Liver (tissue), 3 donors: ENCODE measurements at regions not wholly inside any gene's neighbourhood (a gene's known extent, or its start where the extent isn't known, plus 50 kb on each side); places are given as distances from the start of the nearest gene placed in this dataset.

Experiments
- EGR1 ChIP-seq, 2 donors: IDR thresholded peaks; 2 replicates each; pipeline ENCODE4 v1.6.1; 2016 to 2018; ENCODE audit warnings: antibody characterized with exemption in 2 of 2, low read depth in 2 of 2
- FOXA1 ChIP-seq: IDR thresholded peaks from 2 replicates; pipeline ENCODE4 v1.6.1; 2016; ENCODE audit warnings: antibody characterized with exemption
- HNF4A ChIP-seq, 2 donors: conservative IDR thresholded peaks; 2 replicates each; pipeline ENCODE4 v1.6.1; 2016; ENCODE audit warnings: antibody characterized with exemption in 2 of 2, mild to moderate bottlenecking in 2 of 2
- JUND ChIP-seq, 2 donors: IDR thresholded peaks; 2 replicates each; pipeline ENCODE4 v1.6.1; 2016; ENCODE audit warnings: antibody characterized with exemption in 2 of 2
- MAX ChIP-seq: IDR thresholded peaks from 2 replicates; pipeline ENCODE4 v1.6.1; 2016; ENCODE audit warnings: antibody characterized with exemption
- NR2F2 ChIP-seq: IDR thresholded peaks from 2 replicates; pipeline ENCODE4 v1.6.1; 2016; ENCODE audit warnings: antibody characterized with exemption
- RAD21 ChIP-seq, 2 donors: IDR thresholded peaks; 2 replicates each; pipeline ENCODE4 v1.6.1; 2016; ENCODE audit warnings: antibody characterized with exemption in 2 of 2, mild to moderate bottlenecking in 2 of 2
- SP1 ChIP-seq: IDR thresholded peaks from 2 replicates; pipeline ENCODE4 v1.6.1; 2018; ENCODE audit warnings: antibody characterized with exemption, mild to moderate bottlenecking
- TAF1 ChIP-seq: conservative IDR thresholded peaks from 2 replicates; pipeline ENCODE4 v1.6.1; 2016; ENCODE audit warnings: antibody characterized with exemption, mild to moderate bottlenecking
- YY1 ChIP-seq: IDR thresholded peaks from 2 replicates; pipeline ENCODE4 v1.6.1; 2016; ENCODE audit warnings: antibody characterized with exemption, mild to moderate bottlenecking
- TF ChIP-seq, protein P1 (sequence below): IDR thresholded peaks from 2 replicates; pipeline ENCODE4 v1.6.1; 2016; ENCODE audit warnings: antibody characterized with exemption, mild to moderate bottlenecking
- TF ChIP-seq, protein P2 (sequence below): fragments of 150-350 bp; IDR thresholded peaks from 2 replicates; pipeline ENCODE4 v1.5.1; 2017; ENCODE audit warnings: improper control_type of control experiment, low read depth, low read length; ENCODE audit not compliant: missing input control
- TF ChIP-seq, protein P3 (sequence below): IDR thresholded peaks from 2 replicates; pipeline ENCODE4 v1.6.1; 2016; ENCODE audit warnings: antibody characterized with exemption
- donor health status: healthy.
- donor health status: healthy.

- TF ChIP-seq, protein P1, sequence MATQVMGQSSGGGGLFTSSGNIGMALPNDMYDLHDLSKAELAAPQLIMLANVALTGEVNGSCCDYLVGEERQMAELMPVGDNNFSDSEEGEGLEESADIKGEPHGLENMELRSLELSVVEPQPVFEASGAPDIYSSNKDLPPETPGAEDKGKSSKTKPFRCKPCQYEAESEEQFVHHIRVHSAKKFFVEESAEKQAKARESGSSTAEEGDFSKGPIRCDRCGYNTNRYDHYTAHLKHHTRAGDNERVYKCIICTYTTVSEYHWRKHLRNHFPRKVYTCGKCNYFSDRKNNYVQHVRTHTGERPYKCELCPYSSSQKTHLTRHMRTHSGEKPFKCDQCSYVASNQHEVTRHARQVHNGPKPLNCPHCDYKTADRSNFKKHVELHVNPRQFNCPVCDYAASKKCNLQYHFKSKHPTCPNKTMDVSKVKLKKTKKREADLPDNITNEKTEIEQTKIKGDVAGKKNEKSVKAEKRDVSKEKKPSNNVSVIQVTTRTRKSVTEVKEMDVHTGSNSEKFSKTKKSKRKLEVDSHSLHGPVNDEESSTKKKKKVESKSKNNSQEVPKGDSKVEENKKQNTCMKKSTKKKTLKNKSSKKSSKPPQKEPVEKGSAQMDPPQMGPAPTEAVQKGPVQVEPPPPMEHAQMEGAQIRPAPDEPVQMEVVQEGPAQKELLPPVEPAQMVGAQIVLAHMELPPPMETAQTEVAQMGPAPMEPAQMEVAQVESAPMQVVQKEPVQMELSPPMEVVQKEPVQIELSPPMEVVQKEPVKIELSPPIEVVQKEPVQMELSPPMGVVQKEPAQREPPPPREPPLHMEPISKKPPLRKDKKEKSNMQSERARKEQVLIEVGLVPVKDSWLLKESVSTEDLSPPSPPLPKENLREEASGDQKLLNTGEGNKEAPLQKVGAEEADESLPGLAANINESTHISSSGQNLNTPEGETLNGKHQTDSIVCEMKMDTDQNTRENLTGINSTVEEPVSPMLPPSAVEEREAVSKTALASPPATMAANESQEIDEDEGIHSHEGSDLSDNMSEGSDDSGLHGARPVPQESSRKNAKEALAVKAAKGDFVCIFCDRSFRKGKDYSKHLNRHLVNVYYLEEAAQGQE, result no peak
- TF ChIP-seq, protein P2, sequence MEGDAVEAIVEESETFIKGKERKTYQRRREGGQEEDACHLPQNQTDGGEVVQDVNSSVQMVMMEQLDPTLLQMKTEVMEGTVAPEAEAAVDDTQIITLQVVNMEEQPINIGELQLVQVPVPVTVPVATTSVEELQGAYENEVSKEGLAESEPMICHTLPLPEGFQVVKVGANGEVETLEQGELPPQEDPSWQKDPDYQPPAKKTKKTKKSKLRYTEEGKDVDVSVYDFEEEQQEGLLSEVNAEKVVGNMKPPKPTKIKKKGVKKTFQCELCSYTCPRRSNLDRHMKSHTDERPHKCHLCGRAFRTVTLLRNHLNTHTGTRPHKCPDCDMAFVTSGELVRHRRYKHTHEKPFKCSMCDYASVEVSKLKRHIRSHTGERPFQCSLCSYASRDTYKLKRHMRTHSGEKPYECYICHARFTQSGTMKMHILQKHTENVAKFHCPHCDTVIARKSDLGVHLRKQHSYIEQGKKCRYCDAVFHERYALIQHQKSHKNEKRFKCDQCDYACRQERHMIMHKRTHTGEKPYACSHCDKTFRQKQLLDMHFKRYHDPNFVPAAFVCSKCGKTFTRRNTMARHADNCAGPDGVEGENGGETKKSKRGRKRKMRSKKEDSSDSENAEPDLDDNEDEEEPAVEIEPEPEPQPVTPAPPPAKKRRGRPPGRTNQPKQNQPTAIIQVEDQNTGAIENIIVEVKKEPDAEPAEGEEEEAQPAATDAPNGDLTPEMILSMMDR, result no peak
- TF ChIP-seq TAF1 (no peak), SP1 (no peak), HNF4A (conservative IDR thresholded peaks at IDR 0.05) (no peak), RAD21 (IDR thresholded peaks at IDR 0.05) (no peak), MAX (no peak), FOXA1 (no peak), YY1 (no peak), JUND (IDR thresholded peaks at IDR 0.05) (no peak), NR2F2 (no peak), EGR1 (IDR thresholded peaks at IDR 0.05; ENCODE audit: low read depth in 2 of 2) (no peak)
- TF ChIP-seq, protein P3, sequence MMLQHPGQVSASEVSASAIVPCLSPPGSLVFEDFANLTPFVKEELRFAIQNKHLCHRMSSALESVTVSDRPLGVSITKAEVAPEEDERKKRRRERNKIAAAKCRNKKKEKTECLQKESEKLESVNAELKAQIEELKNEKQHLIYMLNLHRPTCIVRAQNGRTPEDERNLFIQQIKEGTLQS, result no peak
Measured at GRCh38 chr3:125715651-125716050, 120.4 kb upstream of the OSBPL11 start.
